ENCODE measurements at regions not wholly inside any gene's neighbourhood (a gene's known extent, or its start where the extent isn't known, plus 50 kb on each side); places are given as distances from the start of the nearest gene placed in this dataset.

GRCh38 chr2:12432985-12433625, 283.6 kb upstream of the TRIB2 start:
- TF ChIP-seq CTCF (IDR thresholded peaks at IDR 0.05; ENCODE audit: low read depth, low read length) = no peak
- TF ChIP-seq EZH2phosphoT487 (IDR thresholded peaks at IDR 0.05; ENCODE audit: low read depth) = no peak
